Fibroblast of lung (primary cell): ENCODE measurements at regions not wholly inside any gene's neighbourhood (a gene's known extent, or its start where the extent isn't known, plus 50 kb on each side); places are given as distances from the start of the nearest gene placed in this dataset.

Source experiments
- EZH2 ChIP-seq: IDR thresholded peaks from 2 replicates; pipeline ENCODE4 v1.5.1; 2012; ENCODE audit warnings: low read length, control low read depth, mild to moderate bottlenecking; ENCODE audit errors: missing control alignments
- TF ChIP-seq, protein P1 (sequence below), 2 donors: IDR thresholded peaks in 1 of 2; conservative IDR thresholded peaks in 1 of 2; 1 replicate in 1 of 2; 2 replicates in 1 of 2; pipeline ENCODE4 v1.5.1; 2011 to 2012; ENCODE audit warnings: low read length in 2 of 2, control low read depth in 1 of 2, inconsistent platforms in 1 of 2, low read depth in 1 of 2, mild to moderate bottlenecking in 1 of 2

DNA sequence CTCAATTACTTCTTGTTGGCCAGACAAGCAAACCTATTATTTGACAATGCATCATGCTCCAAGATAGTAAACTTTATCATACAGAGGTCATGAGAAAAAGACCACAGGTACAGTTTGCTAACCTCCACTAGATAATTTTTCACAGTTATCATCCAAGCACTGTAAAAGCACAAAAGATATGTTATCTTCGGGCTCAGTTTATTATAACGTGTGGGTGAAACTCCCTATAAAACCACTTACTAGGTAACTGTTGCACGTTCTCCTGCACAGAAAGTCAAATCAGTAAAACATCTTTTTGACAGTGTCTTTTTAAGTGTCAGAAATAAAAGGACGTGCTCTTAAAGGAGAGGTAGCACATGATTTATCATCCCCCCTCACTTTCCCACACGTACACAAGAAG is 94.7 kb upstream of the BCL11A start:
- TF ChIP-seq, protein P1, sequence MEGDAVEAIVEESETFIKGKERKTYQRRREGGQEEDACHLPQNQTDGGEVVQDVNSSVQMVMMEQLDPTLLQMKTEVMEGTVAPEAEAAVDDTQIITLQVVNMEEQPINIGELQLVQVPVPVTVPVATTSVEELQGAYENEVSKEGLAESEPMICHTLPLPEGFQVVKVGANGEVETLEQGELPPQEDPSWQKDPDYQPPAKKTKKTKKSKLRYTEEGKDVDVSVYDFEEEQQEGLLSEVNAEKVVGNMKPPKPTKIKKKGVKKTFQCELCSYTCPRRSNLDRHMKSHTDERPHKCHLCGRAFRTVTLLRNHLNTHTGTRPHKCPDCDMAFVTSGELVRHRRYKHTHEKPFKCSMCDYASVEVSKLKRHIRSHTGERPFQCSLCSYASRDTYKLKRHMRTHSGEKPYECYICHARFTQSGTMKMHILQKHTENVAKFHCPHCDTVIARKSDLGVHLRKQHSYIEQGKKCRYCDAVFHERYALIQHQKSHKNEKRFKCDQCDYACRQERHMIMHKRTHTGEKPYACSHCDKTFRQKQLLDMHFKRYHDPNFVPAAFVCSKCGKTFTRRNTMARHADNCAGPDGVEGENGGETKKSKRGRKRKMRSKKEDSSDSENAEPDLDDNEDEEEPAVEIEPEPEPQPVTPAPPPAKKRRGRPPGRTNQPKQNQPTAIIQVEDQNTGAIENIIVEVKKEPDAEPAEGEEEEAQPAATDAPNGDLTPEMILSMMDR (conservative IDR thresholded peaks at IDR 0.05 in 1 of 2, IDR thresholded peaks at IDR 0.05 in 1 of 2; ENCODE audit: low read depth in 1 of 2, low read length in 2 of 2) = no peak
- no peak for TF ChIP-seq EZH2
